DND-41 (cell line): ENCODE measurements at regions not wholly inside any gene's neighbourhood (a gene's known extent, or its start where the extent isn't known, plus 50 kb on each side); places are given as distances from the start of the nearest gene placed in this dataset.

ENCODE experiments used
- ATAC-seq: fragments of 200-7000 bp; cut with Tn5 transposase; 3 replicates; pipeline ENCODE4 v1.9.1; 2021; ENCODE audit warnings: low read depth; ENCODE audit not compliant: insufficient read depth
- DNase-seq: peaks from one replicate; pipeline ENCODE4 v3.0.0-alpha.2; 2020
- H2AFZ ChIP-seq: 2 replicates; pipeline ENCODE4 v1.6.0; 2012; ENCODE audit warnings: low read depth, low read length
- H3K27ac ChIP-seq: 2 replicates; pipeline ENCODE4 v1.5.1; 2012; ENCODE audit warnings: low read length, inconsistent platforms
- H3K27me3 ChIP-seq: fragments of 200-600 bp; sonication (generic); 2 replicates; pipeline ENCODE4 v1.6.0; 2012; ENCODE audit warnings: low read length, mild to moderate bottlenecking, inconsistent platforms; ENCODE audit not compliant: insufficient read depth, poor library complexity
- H3K36me3 ChIP-seq: 2 replicates; pipeline ENCODE4 v1.5.1; 2012; ENCODE audit warnings: low read length, inconsistent platforms; ENCODE audit not compliant: insufficient read depth
- H3K4me1 ChIP-seq: 2 replicates; pipeline ENCODE4 v1.5.1; 2012; ENCODE audit warnings: mild to moderate bottlenecking, low read length; ENCODE audit not compliant: insufficient read depth
- H3K4me2 ChIP-seq: 2 replicates; pipeline ENCODE4 v1.6.0; 2012; ENCODE audit warnings: mild to moderate bottlenecking, moderate library complexity, low read length, inconsistent platforms; ENCODE audit not compliant: insufficient read depth
- H3K4me3 ChIP-seq, 2 experiments: fragments of 200-600 bp in 1 of 2; shearing (Covaris generic) in 1 of 2; 2 replicates each; pipeline ENCODE4 v1.5.1; 2012 to 2016; ENCODE audit warnings: inconsistent platforms in 2 of 2, low read length in 2 of 2, mild to moderate bottlenecking in 2 of 2, low read depth in 1 of 2, moderate library complexity in 1 of 2
- H3K79me2 ChIP-seq: 2 replicates; pipeline ENCODE4 v1.6.0; 2012; ENCODE audit warnings: low read length, inconsistent platforms; ENCODE audit not compliant: insufficient read depth
- H3K9ac ChIP-seq: 2 replicates; pipeline ENCODE4 v1.6.0; 2012; ENCODE audit warnings: low read depth, mild to moderate bottlenecking, inconsistent platforms, low read length, moderate library complexity
- H3K9me3 ChIP-seq: 2 replicates; pipeline ENCODE4 v1.5.1; 2012; ENCODE audit warnings: low read length, moderate library complexity, mild to moderate bottlenecking, inconsistent platforms; ENCODE audit not compliant: insufficient read depth, severe bottlenecking
- H4K20me1 ChIP-seq: 2 replicates; pipeline ENCODE4 v1.6.0; 2012; ENCODE audit warnings: low read length; ENCODE audit not compliant: insufficient read depth
- EZH2 ChIP-seq: IDR thresholded peaks from 3 replicates; pipeline ENCODE4 v1.6.1; 2012; ENCODE audit warnings: borderline replicate concordance, low read depth, mild to moderate bottlenecking, moderate library complexity, low read length, inconsistent platforms; ENCODE audit not compliant: severe bottlenecking
- TF ChIP-seq, protein P1 (sequence below): IDR thresholded peaks from 2 replicates; pipeline ENCODE4 v1.5.1; 2012; ENCODE audit warnings: borderline replicate concordance, low read length, moderate library complexity, mild to moderate bottlenecking; ENCODE audit not compliant: poor library complexity, severe bottlenecking; ENCODE audit errors: extremely low read depth

DNA sequence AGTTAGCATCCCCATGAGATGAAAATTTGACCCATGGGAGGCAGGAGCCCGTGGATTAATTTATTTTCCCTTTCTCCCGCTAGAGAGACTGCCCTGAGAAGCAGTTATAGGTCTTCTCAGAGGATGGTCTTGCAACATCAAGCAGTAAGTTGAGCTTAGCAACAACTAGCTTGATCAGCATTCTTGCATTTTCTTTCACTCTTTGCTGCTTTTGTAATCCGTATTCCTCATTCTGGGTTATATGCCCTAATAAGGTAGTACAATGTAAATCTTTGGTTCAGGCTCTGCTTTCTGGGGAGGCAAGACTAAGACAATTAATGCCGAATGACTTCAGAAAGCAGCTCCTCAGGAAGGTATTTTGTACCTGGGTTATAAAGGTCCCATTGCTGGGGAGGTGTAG, 146.8 kb downstream of the FZD1 start:
- Histone ChIP-seq H3K4me1 (no peaks in the 10 kb centered on the region), H4K20me1 (no peaks in the 10 kb centered on the region), H3K4me2 (no peak overlapping the region), H3K79me2 (no peaks in the 10 kb centered on the region), H3K9ac (no peak overlapping the region), H3K27ac (no peak overlapping the region), H3K36me3 (no peaks in the 10 kb centered on the region), H3K4me3 (no peak overlapping the region), H2AFZ (no peak overlapping the region), H3K27me3 (no peaks in the 10 kb centered on the region), H3K9me3 (no peaks in the 10 kb centered on the region)
- TF ChIP-seq, protein P1, sequence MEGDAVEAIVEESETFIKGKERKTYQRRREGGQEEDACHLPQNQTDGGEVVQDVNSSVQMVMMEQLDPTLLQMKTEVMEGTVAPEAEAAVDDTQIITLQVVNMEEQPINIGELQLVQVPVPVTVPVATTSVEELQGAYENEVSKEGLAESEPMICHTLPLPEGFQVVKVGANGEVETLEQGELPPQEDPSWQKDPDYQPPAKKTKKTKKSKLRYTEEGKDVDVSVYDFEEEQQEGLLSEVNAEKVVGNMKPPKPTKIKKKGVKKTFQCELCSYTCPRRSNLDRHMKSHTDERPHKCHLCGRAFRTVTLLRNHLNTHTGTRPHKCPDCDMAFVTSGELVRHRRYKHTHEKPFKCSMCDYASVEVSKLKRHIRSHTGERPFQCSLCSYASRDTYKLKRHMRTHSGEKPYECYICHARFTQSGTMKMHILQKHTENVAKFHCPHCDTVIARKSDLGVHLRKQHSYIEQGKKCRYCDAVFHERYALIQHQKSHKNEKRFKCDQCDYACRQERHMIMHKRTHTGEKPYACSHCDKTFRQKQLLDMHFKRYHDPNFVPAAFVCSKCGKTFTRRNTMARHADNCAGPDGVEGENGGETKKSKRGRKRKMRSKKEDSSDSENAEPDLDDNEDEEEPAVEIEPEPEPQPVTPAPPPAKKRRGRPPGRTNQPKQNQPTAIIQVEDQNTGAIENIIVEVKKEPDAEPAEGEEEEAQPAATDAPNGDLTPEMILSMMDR = no peak
- no peak for TF ChIP-seq EZH2
- DNase-seq (no peak), ATAC-seq (no peak)

DNA sequence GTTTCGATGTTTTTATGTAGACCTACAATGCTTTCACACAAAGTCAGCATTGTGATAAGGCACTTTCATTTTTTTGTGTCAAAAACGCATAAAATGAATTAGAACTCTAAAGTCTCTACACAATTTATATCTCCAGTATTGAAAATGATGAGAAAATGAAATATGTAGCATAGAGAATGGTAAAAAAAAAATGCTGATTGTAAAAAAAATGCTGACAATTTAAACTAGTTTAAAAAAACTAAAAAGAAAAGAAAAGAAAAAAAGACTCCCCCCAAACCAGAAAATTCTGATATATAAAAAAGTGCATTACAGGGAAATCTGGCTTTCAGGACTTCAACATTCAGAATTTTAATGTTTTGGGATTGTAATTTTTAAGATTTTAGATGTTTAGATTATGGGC, 148.1 kb downstream of the FZD1 start:
- TF ChIP-seq EZH2 = no peak
- TF ChIP-seq, protein P1 = no peak
- DNase-seq = no peak
- ATAC-seq = no peak
- no peaks in the 10 kb centered on the region for H3K79me2 ChIP-seq
- H3K36me3 ChIP-seq = no peaks in the 10 kb centered on the region
- no peaks in the 10 kb centered on the region for H3K27me3 ChIP-seq
- H3K4me1 ChIP-seq = no peaks in the 10 kb centered on the region
- no peaks in the 10 kb centered on the region for H4K20me1 ChIP-seq
- H3K9me3 ChIP-seq = no peaks in the 10 kb centered on the region
- H3K27ac ChIP-seq = no peak overlapping the region
- H3K4me3 ChIP-seq = no peak overlapping the region
- no peak overlapping the region for H3K9ac ChIP-seq
- no peak overlapping the region for H3K4me2 ChIP-seq
- no peak overlapping the region for H2AFZ ChIP-seq

DNA sequence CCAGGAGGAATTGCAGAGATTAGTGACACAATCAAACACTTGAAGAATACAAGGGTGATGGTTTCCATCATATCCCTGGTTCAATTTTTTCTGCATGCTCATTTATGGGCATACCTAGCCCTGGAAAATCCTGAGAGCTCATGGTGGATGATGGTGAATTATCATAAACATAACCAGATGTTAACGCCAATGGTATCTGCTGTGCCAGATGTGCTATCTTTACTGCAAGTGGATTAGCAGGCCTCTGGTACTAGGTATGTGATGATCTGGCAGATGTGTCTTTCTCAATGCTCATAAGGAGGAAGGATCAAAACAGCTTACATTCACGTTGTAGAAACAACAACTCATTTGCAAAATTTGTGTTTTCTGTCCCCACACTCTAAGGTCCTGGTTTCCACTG, 150.5 kb downstream of the FZD1 start:
- no peak for ATAC-seq
- no peak overlapping the region for H3K9ac ChIP-seq

More for the DNA sequence above, 150.5 kb downstream of the FZD1 start:
- Histone ChIP-seq H3K36me3 (no peaks in the 10 kb centered on the region), H3K4me1 (no peaks in the 10 kb centered on the region), H4K20me1 (no peaks in the 10 kb centered on the region), H3K27me3 (no peaks in the 10 kb centered on the region), H3K79me2 (no peaks in the 10 kb centered on the region), H3K9me3 (no peaks in the 10 kb centered on the region), H3K27ac (no peak overlapping the region), H3K4me3 (no peak overlapping the region), H2AFZ (no peak overlapping the region), H3K4me2 (no peak overlapping the region)
- DNase-seq = no peak
- TF ChIP-seq, protein P1 = no peak
- no peak for TF ChIP-seq EZH2
